IMR-90 (cell line): ENCODE measurements at regions not wholly inside any gene's neighbourhood (a gene's known extent, or its start where the extent isn't known, plus 50 kb on each side); places are given as distances from the start of the nearest gene placed in this dataset.

Experiments used
- ATAC-seq: fragments of 200-7000 bp; cut with Tn5 transposase; 2 replicates; pipeline ENCODE4 v1.9.1; 2020; ENCODE audit warnings: low read depth, mild to moderate bottlenecking, moderate library complexity
- BruUV-seq: library from RNA; stranded (reverse); fragments of 400-500 nt; replicated peaks from 2 replicates; lab custom pipeline; 2021; lab: Mats Ljungman, UMichigan
- CTCF ChIA-PET: fragments of 300-600 bp; formaldehyde crosslinking; extraction: SDS; loops from one replicate; lab custom pipeline; 2021; ENCODE audit warnings: antibody characterized with exemption; lab: Yijun Ruan, JAX
- POLR2A ChIA-PET: fragments of 300-600 bp; sonication (Branson Sonifier 250); formaldehyde crosslinking; loops from one replicate; lab custom pipeline; 2022; ENCODE audit warnings: antibody characterized with exemption; ENCODE audit not compliant: unreplicated experiment; lab: Charles Lee
- DNase-seq: peaks from one replicate; pipeline ENCODE4 v3.0.0; 2013
- H2AFZ ChIP-seq: replicated peaks from 2 replicates; pipeline ENCODE3; 2013; ENCODE audit warnings: low read length, mild to moderate bottlenecking; ENCODE audit not compliant: poor library complexity
- H2AK5ac ChIP-seq: 2 replicates; pipeline ENCODE4 v1.6.1; 2013; ENCODE audit warnings: low read depth, low read length, inconsistent platforms
- H2AK9ac ChIP-seq: replicated peaks from 2 replicates; pipeline ENCODE3; 2013; ENCODE audit warnings: mild to moderate bottlenecking, low read depth, low read length, moderate library complexity; ENCODE audit not compliant: poor library complexity
- H2BK120ac ChIP-seq: 2 replicates; pipeline ENCODE4 v1.6.1; 2013; ENCODE audit warnings: low read depth, low read length, inconsistent platforms
- H2BK15ac ChIP-seq: 3 replicates; pipeline ENCODE4 v1.6.1; 2013; ENCODE audit warnings: low read depth, low read length, inconsistent platforms
- H2BK20ac ChIP-seq: 2 replicates; pipeline ENCODE4 v1.6.1; 2013; ENCODE audit warnings: low read depth, mild to moderate bottlenecking, inconsistent platforms, low read length, moderate library complexity
- H2BK5ac ChIP-seq: 2 replicates; pipeline ENCODE4 v1.6.1; 2013; ENCODE audit warnings: mild to moderate bottlenecking, low read depth, low read length, inconsistent platforms; ENCODE audit not compliant: poor library complexity, severe bottlenecking
- H3K14ac ChIP-seq: replicated peaks from 2 replicates; pipeline ENCODE4 v1.6.1; 2013; ENCODE audit warnings: low read depth, low read length, inconsistent platforms
- H3K18ac ChIP-seq: 2 replicates; pipeline ENCODE4 v1.6.1; 2013; ENCODE audit warnings: low read depth, low read length, control low read depth
- H3K23ac ChIP-seq: 2 replicates; pipeline ENCODE4 v1.6.1; 2013; ENCODE audit warnings: low read depth, low read length, inconsistent platforms
- H3K27ac ChIP-seq: 2 replicates; pipeline ENCODE4 v1.5.1; 2013; ENCODE audit warnings: mild to moderate bottlenecking, control low read depth, low read length; ENCODE audit not compliant: insufficient read depth
- H3K27me3 ChIP-seq: 2 replicates; pipeline ENCODE4 v1.6.1; 2013; ENCODE audit warnings: low read length; ENCODE audit not compliant: control insufficient read depth, insufficient read depth
- H3K36me3 ChIP-seq: 2 replicates; pipeline ENCODE4 v1.6.1; 2013; ENCODE audit warnings: low read length, mixed read lengths; ENCODE audit not compliant: control insufficient read depth, insufficient read depth
- H3K4ac ChIP-seq: 2 replicates; pipeline ENCODE4 v1.6.1; 2013; ENCODE audit warnings: low read depth, low read length, inconsistent platforms
- H3K4me1 ChIP-seq: 2 replicates; pipeline ENCODE4 v1.6.1; 2013; ENCODE audit warnings: low read length, mixed read lengths; ENCODE audit not compliant: control insufficient read depth, insufficient read depth
- H3K4me2 ChIP-seq: 2 replicates; pipeline ENCODE4 v1.6.1; 2013; ENCODE audit warnings: low read depth, mild to moderate bottlenecking, control low read depth, low read length, moderate library complexity
- H3K4me3 ChIP-seq: 2 replicates; pipeline ENCODE4 v1.5.1; 2013; ENCODE audit warnings: low read depth, mild to moderate bottlenecking, control low read depth, low read length, moderate library complexity; ENCODE audit not compliant: insufficient read depth
- H3K56ac ChIP-seq: 2 replicates; pipeline ENCODE4 v1.6.1; 2013; ENCODE audit warnings: low read length, inconsistent platforms; ENCODE audit not compliant: insufficient read depth; ENCODE audit errors: extremely low read depth
- H3K79me1 ChIP-seq, 2 experiments: 2 replicates each; pipeline ENCODE4 v1.6.1; 2013; ENCODE audit warnings: low read length in 2 of 2, inconsistent platforms in 1 of 2, low read depth in 1 of 2
- H3K9ac ChIP-seq: 2 replicates; pipeline ENCODE4 v1.6.1; 2013; ENCODE audit warnings: low read depth, low read length, control low read depth
- H3K9me1 ChIP-seq: 2 replicates; pipeline ENCODE4 v1.6.1; 2013; ENCODE audit warnings: low read length, inconsistent platforms; ENCODE audit not compliant: insufficient read depth
- H3K9me3 ChIP-seq: 2 replicates; pipeline ENCODE4 v1.6.1; 2013; ENCODE audit warnings: low read length; ENCODE audit not compliant: control insufficient read depth, insufficient read depth
- H4K20me1 ChIP-seq: 2 replicates; pipeline ENCODE4 v1.6.1; 2013; ENCODE audit warnings: low read length, inconsistent platforms; ENCODE audit not compliant: insufficient read depth
- H4K5ac ChIP-seq: 2 replicates; pipeline ENCODE4 v1.6.1; 2013; ENCODE audit warnings: mild to moderate bottlenecking, low read depth, low read length, control low read depth
- H4K8ac ChIP-seq, 2 experiments: 2 replicates each; pipeline ENCODE4 v1.6.1; 2013; ENCODE audit warnings: low read depth in 2 of 2, low read length in 2 of 2, control low read depth in 1 of 2, inconsistent platforms in 1 of 2
- H4K91ac ChIP-seq: 2 replicates; pipeline ENCODE4 v1.6.1; 2013; ENCODE audit warnings: low read depth, low read length, inconsistent platforms; ENCODE audit not compliant: insufficient read depth
- BHLHE40 ChIP-seq: fragments of 150-350 bp; IDR thresholded peaks from 2 replicates; pipeline ENCODE4 v1.6.1; 2016; ENCODE audit warnings: mild to moderate bottlenecking, low read depth, low read length
- CEBPB ChIP-seq: IDR thresholded peaks from 2 replicates; pipeline ENCODE4 v1.6.1; 2012; ENCODE audit warnings: low read depth, low read length, improper control_type of control experiment
- CHD1 ChIP-seq: IDR thresholded peaks from 2 replicates; pipeline ENCODE4 v1.6.1; 2012; ENCODE audit warnings: low read depth, low read length, improper control_type of control experiment
- FOS ChIP-seq: fragments of 150-350 bp; IDR thresholded peaks from 2 replicates; pipeline ENCODE4 v1.6.1; 2016; ENCODE audit warnings: low read depth, low read length
- MAFK ChIP-seq: IDR thresholded peaks from 2 replicates; pipeline ENCODE4 v1.6.1; 2012; ENCODE audit warnings: low read depth, low read length, improper control_type of control experiment
- MAZ ChIP-seq: IDR thresholded peaks from 2 replicates; pipeline ENCODE4 v1.6.1; 2012; ENCODE audit warnings: low read depth, mild to moderate bottlenecking, low read length, improper control_type of control experiment, moderate library complexity, borderline replicate concordance
- MXI1 ChIP-seq: IDR thresholded peaks from 2 replicates; pipeline ENCODE4 v1.6.1; 2012; ENCODE audit warnings: low read depth, mild to moderate bottlenecking, low read length, moderate library complexity, borderline replicate concordance
- NFE2L2 ChIP-seq: fragments of 150-350 bp; IDR thresholded peaks from 2 replicates; pipeline ENCODE4 v1.6.1; 2016; ENCODE audit warnings: low read depth, mild to moderate bottlenecking, low read length
- POLR2A ChIP-seq: IDR thresholded peaks from 2 replicates; pipeline ENCODE4 v1.6.1; 2012; ENCODE audit warnings: mild to moderate bottlenecking, low read depth, low read length
- RAD21 ChIP-seq: IDR thresholded peaks from 2 replicates; pipeline ENCODE4 v1.6.1; 2012; ENCODE audit warnings: low read length, improper control_type of control experiment
- RCOR1 ChIP-seq: IDR thresholded peaks from 2 replicates; pipeline ENCODE4 v1.6.1; 2012; ENCODE audit warnings: mild to moderate bottlenecking, low read length, improper control_type of control experiment; ENCODE audit not compliant: insufficient replicate concordance
- RFX5 ChIP-seq: IDR thresholded peaks from 2 replicates; pipeline ENCODE4 v1.8.0; 2012; ENCODE audit warnings: low read depth, mild to moderate bottlenecking, low read length, moderate library complexity
- SMC3 ChIP-seq: fragments of 150-350 bp; IDR thresholded peaks from 2 replicates; pipeline ENCODE4 v1.6.1; 2016; ENCODE audit warnings: low read depth, mild to moderate bottlenecking, antibody characterized with exemption, low read length, moderate library complexity
- USF2 ChIP-seq: fragments of 150-350 bp; IDR thresholded peaks from 2 replicates; pipeline ENCODE4 v1.6.1; 2017; ENCODE audit warnings: mild to moderate bottlenecking, antibody characterized with exemption, low read length, low read depth
- WGBS, 2 experiments: methylation state at CpG; one replicate each; pipeline versions ENCODE4 v1.1.5 to v1.1.7; 2013; ENCODE audit warnings: missing lambda C conversion rate in 2 of 2; ENCODE audit not compliant: insufficient read length in 1 of 2; ENCODE audit errors: extremely low coverage in 2 of 2; 5-methylcytosine and 5-hydroxymethylcytosine counted together
- dilution Hi-C: fragments of 300-500 bp; cut with HindIII; formaldehyde crosslinking; loops from one replicate; pipeline ENCODE4 v1.14.3; 2018; ENCODE audit warnings: low sequenced_read_pairs; ENCODE audit not compliant: unreplicated experiment
- in situ Hi-C: fragments of 300-500 bp; cut with MboI; formaldehyde crosslinking; loops from 3 replicates; pipeline ENCODE4 v1.14.3; 2019; ENCODE audit warnings: low sequenced_read_pairs, inconsistent platforms, mixed read lengths
- intact Hi-C: fragments of 100-400 bp; cut with micrococcal nuclease; formaldehyde crosslinking; loops from 2 replicates; pipeline ENCODE4 v1.10.0; 2022
- TF ChIP-seq, protein P1 (sequence below): fragments of 150-350 bp; IDR thresholded peaks from 2 replicates; pipeline ENCODE4 v1.6.1; 2016; ENCODE audit warnings: low read depth, mild to moderate bottlenecking, low read length, moderate library complexity, borderline replicate concordance
- TF ChIP-seq, protein P2 (sequence below): conservative IDR thresholded peaks from 2 replicates; pipeline ENCODE4 v1.5.1; 2012; ENCODE audit warnings: mild to moderate bottlenecking, low read depth, low read length, improper control_type of control experiment

DNA sequence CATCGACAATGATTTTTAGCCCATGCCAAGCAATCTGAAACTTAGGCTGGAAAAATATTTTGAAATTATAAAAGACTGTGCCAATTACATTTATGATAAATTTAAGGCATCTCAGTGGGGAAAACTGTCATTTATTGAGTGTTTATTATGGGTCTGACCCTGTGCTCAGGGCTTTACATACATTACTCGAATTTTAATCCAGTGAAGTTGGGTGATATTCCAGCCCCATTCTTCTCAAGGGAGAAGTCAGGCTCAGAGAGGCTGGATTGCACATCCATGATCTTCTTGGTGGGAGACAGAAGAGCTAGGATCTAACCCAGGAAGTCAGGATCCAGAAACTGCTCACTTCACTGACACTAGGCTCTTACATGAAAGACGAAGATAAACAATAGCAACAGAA, 260.8 kb downstream of the QDPR start:
- ATAC-seq (no peak), DNase-seq (no peak)
- Histone ChIP-seq H4K20me1 (no peaks in the 10 kb centered on the region), H3K18ac (no peak overlapping the region), H4K8ac (no peak overlapping the region), H3K9me1 (no peaks in the 10 kb centered on the region; the same call in 1 of the 2 replicates), H4K5ac (no peak overlapping the region), H3K56ac (no peak overlapping the region), H2BK120ac (no peak overlapping the region), H3K4ac (no peak overlapping the region), H2BK20ac (no peak overlapping the region), H3K79me1 (no peaks in the 10 kb centered on the region), H3K4me2 (no peak overlapping the region), H2BK5ac (no peak overlapping the region), H3K27me3 (no peaks in the 10 kb centered on the region), H3K9ac (no peak overlapping the region), H4K91ac (no peak overlapping the region), H2AK5ac (no peak overlapping the region), H3K23ac (no peak overlapping the region), H3K27ac (no peak overlapping the region), H3K36me3 (no peaks in the 10 kb centered on the region), H2BK15ac (no peak overlapping the region), H3K4me1 (peaks cover 3% of the 10 kb centered on the region; the same call in 1 of the 2 replicates), H2AK9ac (no peak overlapping the region), H3K9me3 (no peaks in the 10 kb centered on the region), H3K4me3 (no peak overlapping the region), H2AFZ (no peak overlapping the region), H3K14ac (no peak overlapping the region)
- no peak for TF ChIP-seq FOS
- no peak for TF ChIP-seq RCOR1
- TF ChIP-seq, protein P1, sequence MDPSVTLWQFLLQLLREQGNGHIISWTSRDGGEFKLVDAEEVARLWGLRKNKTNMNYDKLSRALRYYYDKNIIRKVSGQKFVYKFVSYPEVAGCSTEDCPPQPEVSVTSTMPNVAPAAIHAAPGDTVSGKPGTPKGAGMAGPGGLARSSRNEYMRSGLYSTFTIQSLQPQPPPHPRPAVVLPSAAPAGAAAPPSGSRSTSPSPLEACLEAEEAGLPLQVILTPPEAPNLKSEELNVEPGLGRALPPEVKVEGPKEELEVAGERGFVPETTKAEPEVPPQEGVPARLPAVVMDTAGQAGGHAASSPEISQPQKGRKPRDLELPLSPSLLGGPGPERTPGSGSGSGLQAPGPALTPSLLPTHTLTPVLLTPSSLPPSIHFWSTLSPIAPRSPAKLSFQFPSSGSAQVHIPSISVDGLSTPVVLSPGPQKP, result no peak
- no peak for TF ChIP-seq MXI1
- TF ChIP-seq RAD21, result no peak
- no peak for TF ChIP-seq CHD1
- no peak for TF ChIP-seq MAZ
- no peak for TF ChIP-seq POLR2A
- no peak for TF ChIP-seq SMC3
- TF ChIP-seq RFX5, result no peak
- TF ChIP-seq NFE2L2, result no peak
- TF ChIP-seq, protein P2, sequence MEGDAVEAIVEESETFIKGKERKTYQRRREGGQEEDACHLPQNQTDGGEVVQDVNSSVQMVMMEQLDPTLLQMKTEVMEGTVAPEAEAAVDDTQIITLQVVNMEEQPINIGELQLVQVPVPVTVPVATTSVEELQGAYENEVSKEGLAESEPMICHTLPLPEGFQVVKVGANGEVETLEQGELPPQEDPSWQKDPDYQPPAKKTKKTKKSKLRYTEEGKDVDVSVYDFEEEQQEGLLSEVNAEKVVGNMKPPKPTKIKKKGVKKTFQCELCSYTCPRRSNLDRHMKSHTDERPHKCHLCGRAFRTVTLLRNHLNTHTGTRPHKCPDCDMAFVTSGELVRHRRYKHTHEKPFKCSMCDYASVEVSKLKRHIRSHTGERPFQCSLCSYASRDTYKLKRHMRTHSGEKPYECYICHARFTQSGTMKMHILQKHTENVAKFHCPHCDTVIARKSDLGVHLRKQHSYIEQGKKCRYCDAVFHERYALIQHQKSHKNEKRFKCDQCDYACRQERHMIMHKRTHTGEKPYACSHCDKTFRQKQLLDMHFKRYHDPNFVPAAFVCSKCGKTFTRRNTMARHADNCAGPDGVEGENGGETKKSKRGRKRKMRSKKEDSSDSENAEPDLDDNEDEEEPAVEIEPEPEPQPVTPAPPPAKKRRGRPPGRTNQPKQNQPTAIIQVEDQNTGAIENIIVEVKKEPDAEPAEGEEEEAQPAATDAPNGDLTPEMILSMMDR, result no peak
- TF ChIP-seq BHLHE40, result no peak
- TF ChIP-seq CEBPB, result no peak
- no peak for TF ChIP-seq MAFK
- no peak for TF ChIP-seq USF2
- WGBS, 2 experiments, result no CpG with 5 or more reads among the region's 3 CpGs
- CTCF ChIA-PET, result no interaction called here
- POLR2A ChIA-PET, result no interaction called here
- intact Hi-C loops, result no loop called here
- in situ Hi-C loops, result no loop called here
- dilution Hi-C loops, result no loop called here
- no TSS peak for BruUV-seq
